B cell (primary cell): ENCODE measurements at regions not wholly inside any gene's neighbourhood (a gene's known extent, or its start where the extent isn't known, plus 50 kb on each side); places are given as distances from the start of the nearest gene placed in this dataset.

Source experiments
- ATAC-seq: fragments of 200-7000 bp; cut with Tn5 transposase; one replicate; pipeline ENCODE4 v1.10.0; 2021; ENCODE audit warnings: low read depth, mild to moderate bottlenecking, moderate number of reproducible peaks, moderate library complexity
- CTCF ChIA-PET: fragments of 350-600 bp; sonication (Branson Sonifier 250); formaldehyde crosslinking; loops from one replicate; lab custom pipeline; 2021; ENCODE audit warnings: antibody characterized with exemption, inconsistent platforms; lab: Charles Lee
- POLR2A ChIA-PET: fragments of 350-600 bp; sonication (Branson Sonifier 250); formaldehyde crosslinking; loops from one replicate; lab custom pipeline; 2021; ENCODE audit warnings: antibody characterized with exemption; lab: Charles Lee
- DNase-seq: peaks from one replicate; pipeline ENCODE4 v3.0.0; 2013
- H2AFZ ChIP-seq: 2 replicates; pipeline ENCODE4 v1.6.1; 2012; ENCODE audit warnings: mild to moderate bottlenecking, low read depth, low read length; ENCODE audit not compliant: insufficient read depth, poor library complexity, severe bottlenecking
- H3K27ac ChIP-seq, 2 donors: 1 replicate in 1 of 2; 2 replicates in 1 of 2; pipeline ENCODE4 v1.5.1; 2012 to 2013; ENCODE audit warnings: low read length in 2 of 2, mild to moderate bottlenecking in 2 of 2, moderate library complexity in 1 of 2
- H3K27me3 ChIP-seq, 4 experiments: fragments of 200-600 bp in 1 of 4; sonication (generic) in 1 of 4; replicated peaks in 1 of 4; 1 replicate in 2 of 4; 2 replicates in 2 of 4; pipeline versions ENCODE4 v1.6.1 to v1.7.0; 2013 to 2016; ENCODE audit warnings: low read length in 3 of 4, mild to moderate bottlenecking in 2 of 4, mixed read lengths in 1 of 4, moderate library complexity in 1 of 4; ENCODE audit not compliant: insufficient read depth in 4 of 4, control insufficient read depth in 3 of 4; ENCODE audit errors: control extremely low read depth in 1 of 4
- H3K36me3 ChIP-seq, 2 experiments: replicated peaks in 1 of 2; 1 replicate in 1 of 2; 2 replicates in 1 of 2; pipeline versions ENCODE4 v1.6.1 to v1.7.1; 2013; ENCODE audit warnings: low read length in 1 of 2; ENCODE audit not compliant: insufficient read depth in 2 of 2, control insufficient read depth in 1 of 2; ENCODE audit errors: control extremely low read depth in 1 of 2, extremely low read depth in 1 of 2
- H3K4me1 ChIP-seq, 2 donors: fragments of 200-600 bp in 1 of 2; sonication (generic) in 1 of 2; 1 replicate in 1 of 2; 2 replicates in 1 of 2; pipeline versions ENCODE4 v1.5.1 to v1.6.1; 2013 to 2017; ENCODE audit warnings: low read length in 2 of 2; ENCODE audit not compliant: control insufficient read depth in 2 of 2, insufficient read depth in 2 of 2
- H3K4me2 ChIP-seq: replicated peaks from 2 replicates; pipeline ENCODE3; 2012; ENCODE audit warnings: mild to moderate bottlenecking, low read depth, low read length; ENCODE audit not compliant: poor library complexity, severe bottlenecking
- H3K4me3 ChIP-seq, 5 experiments: fragments of 200-600 bp in 1 of 5; sonication (generic) in 1 of 5; 1 replicate in 3 of 5; 2 replicates in 2 of 5; pipeline versions ENCODE4 v1.5.1 to v1.7.0; 2011 to 2016; ENCODE audit warnings: low read length in 4 of 5, mild to moderate bottlenecking in 4 of 5, low read depth in 2 of 5, control low read depth in 1 of 5, moderate library complexity in 1 of 5; ENCODE audit not compliant: insufficient read depth in 1 of 5; ENCODE audit errors: control extremely low read depth in 1 of 5, extremely low read depth in 1 of 5
- H3K79me2 ChIP-seq: fragments of 200-600 bp; sonication (generic); one replicate; pipeline ENCODE4 v1.6.0; 2016; ENCODE audit warnings: low read length; ENCODE audit not compliant: control insufficient read depth, insufficient read depth
- H3K9ac ChIP-seq: fragments of 200-600 bp; sonication (generic); 2 replicates; pipeline ENCODE4 v1.6.1; 2017; ENCODE audit warnings: mild to moderate bottlenecking, low read length, moderate library complexity
- H3K9me3 ChIP-seq, 3 donors: one replicate each; pipeline versions ENCODE4 v1.6.1 to v1.7.1; 2013; ENCODE audit warnings: low read length in 2 of 3; ENCODE audit not compliant: control insufficient read depth in 2 of 3, insufficient read depth in 1 of 3; ENCODE audit errors: control extremely low read depth in 1 of 3
- H4K20me1 ChIP-seq: 2 replicates; pipeline ENCODE4 v1.6.0; 2012; ENCODE audit warnings: mild to moderate bottlenecking, low read length; ENCODE audit not compliant: insufficient read depth, control insufficient read depth, poor library complexity, severe bottlenecking
- H3K27ac Mint-ChIP-seq: one replicate; pipeline ENCODE4 v1.8.0; 2021; ENCODE audit warnings: mixed read lengths
- H3K27me3 Mint-ChIP-seq: one replicate; pipeline ENCODE4 v1.8.0; 2021; ENCODE audit warnings: mixed read lengths
- H3K4me1 Mint-ChIP-seq: one replicate; pipeline ENCODE4 v1.8.0; 2021; ENCODE audit warnings: mixed read lengths
- H3K4me3 Mint-ChIP-seq: one replicate; pipeline ENCODE4 v1.8.0; 2021; ENCODE audit warnings: mixed read lengths
- H3K9me3 Mint-ChIP-seq: one replicate; pipeline ENCODE4 v1.8.0; 2022; ENCODE audit warnings: mixed read lengths; ENCODE audit not compliant: insufficient read depth
- CTCF ChIP-seq: fragments of 200-600 bp; IDR thresholded peaks from one replicate; pipeline ENCODE4 v1.8.0; 2022; ENCODE audit warnings: antibody characterized with exemption, mild to moderate bottlenecking
- EZH2 ChIP-seq: IDR thresholded peaks from 2 replicates; pipeline ENCODE4 v1.6.1; 2012; ENCODE audit warnings: borderline replicate concordance, low read depth, mild to moderate bottlenecking, moderate library complexity, low read length; ENCODE audit not compliant: insufficient read depth, poor library complexity, severe bottlenecking
- WGBS: methylation state at CpG from one replicate; pipeline ENCODE4 v1.1.5; 2013; ENCODE audit warnings: missing lambda C conversion rate; ENCODE audit not compliant: insufficient coverage; 5-methylcytosine and 5-hydroxymethylcytosine counted together
- intact Hi-C: fragments of 100-400 bp; cut with micrococcal nuclease; formaldehyde crosslinking; loops from one replicate; pipeline ENCODE4 v1.10.0; 2022

- POLR2A ChIA-PET: no interaction called here
- no peaks in the 10 kb centered on the region for H3K9me3 Mint-ChIP-seq
- no peak overlapping the region for H3K27ac Mint-ChIP-seq
- peaks cover 23% of the 10 kb centered on the region for H3K27me3 Mint-ChIP-seq
- DNase-seq: no peak
- H3K4me3 Mint-ChIP-seq: no peak overlapping the region
- Histone ChIP-seq H3K79me2 (no peaks in the 10 kb centered on the region), H3K4me1 (no peaks in the 10 kb centered on the region), H3K4me2 (no peak overlapping the region), H3K36me3 (no peaks in the 10 kb centered on the region), H3K9ac (no peak overlapping the region), H2AFZ (no peak overlapping the region), H3K4me3 (no peak overlapping the region), H3K27ac (no peak overlapping the region), H3K9me3 (no peaks in the 10 kb centered on the region), H3K27me3 (peaks cover 0 to 7% (median 1%) of the 10 kb centered on the region in 4 experiments), H4K20me1 (no peaks in the 10 kb centered on the region)
- no peaks in the 10 kb centered on the region for H3K4me1 Mint-ChIP-seq
- CTCF ChIA-PET: interaction anchor here (1.1 kb wide), 1 partner anchor 12 kb away, joined by 3 read pairs; no protein-coding TSS in a partner anchor
- WGBS: 82% methylated on average over 6 of the region's 10 CpGs
- ATAC-seq: no peak
- TF ChIP-seq CTCF (no peak), EZH2 (no peak)
- intact Hi-C loops: no loop called here
Measured at GRCh38 chr20:59481477-59482018, 122.8 kb upstream of the PHACTR3 start.

GRCh38 chr20:59482351-59483187, 121.8 kb upstream of the PHACTR3 start:
- H3K4me2 ChIP-seq: no peak overlapping the region
- H3K79me2 ChIP-seq: no peaks in the 10 kb centered on the region
- H3K27ac ChIP-seq: no peak overlapping the region
- H3K4me3 Mint-ChIP-seq: no peak overlapping the region
- no peak for TF ChIP-seq CTCF
- TF ChIP-seq EZH2: no peak
- peaks cover 23% of the 10 kb centered on the region for H3K27me3 Mint-ChIP-seq
- ATAC-seq (no peak), DNase-seq (no peak)
- H3K4me1 ChIP-seq: no peaks in the 10 kb centered on the region
- H3K27ac Mint-ChIP-seq: no peak overlapping the region
- intact Hi-C loops: no loop called here
- no peaks in the 10 kb centered on the region for H4K20me1 ChIP-seq
- no peaks in the 10 kb centered on the region for H3K4me1 Mint-ChIP-seq
- WGBS: 83% methylated on average over 11 of the region's 17 CpGs
- H3K9ac ChIP-seq: no peak overlapping the region
- ChIA-PET CTCF (no interaction called here), POLR2A (no interaction called here)
- H3K9me3 Mint-ChIP-seq: no peaks in the 10 kb centered on the region
- no peaks in the 10 kb centered on the region for H3K36me3 ChIP-seq
- H2AFZ ChIP-seq: no peak overlapping the region
- no peak overlapping the region for H3K4me3 ChIP-seq
- H3K27me3 ChIP-seq: peaks cover 0 to 7% (median 1%) of the 10 kb centered on the region in 4 experiments
- H3K9me3 ChIP-seq: no peaks in the 10 kb centered on the region
